GM23338 (cell line): ENCODE measurements at regions not wholly inside any gene's neighbourhood (a gene's known extent, or its start where the extent isn't known, plus 50 kb on each side); places are given as distances from the start of the nearest gene placed in this dataset.

Experiments used
- CREB1 ChIP-seq: fragments of 250-450 bp; sonication (Bioruptor Pico); IDR thresholded peaks from 2 replicates; pipeline ENCODE4 v1.5.0; 2020; ENCODE audit warnings: low read depth, mild to moderate bottlenecking, moderate library complexity
- JUNB ChIP-seq: IDR thresholded peaks from one replicate; pipeline ENCODE4 v1.6.1; 2016; ENCODE audit warnings: antibody characterized with exemption; ENCODE audit not compliant: unreplicated experiment
- NANOG ChIP-seq: IDR thresholded peaks from 2 replicates; pipeline ENCODE4 v1.6.1; 2016; ENCODE audit warnings: antibody characterized with exemption, borderline replicate concordance
- ZNF331 ChIP-seq: fragments of 250-450 bp; sonication (Bioruptor Pico); IDR thresholded peaks from 2 replicates; pipeline ENCODE4 v1.5.0; 2020; ENCODE audit warnings: low read depth, mild to moderate bottlenecking, moderate library complexity
- TF ChIP-seq, protein P1 (sequence below): fragments of 250-450 bp; sonication (Bioruptor Pico); IDR thresholded peaks from 2 replicates; pipeline ENCODE4 v1.5.0; 2020; ENCODE audit warnings: mild to moderate bottlenecking, moderate library complexity
- TF ChIP-seq, protein P2 (sequence below): IDR thresholded peaks from one replicate; pipeline ENCODE4 v1.6.1; 2018; ENCODE audit warnings: antibody characterized with exemption; ENCODE audit not compliant: unreplicated experiment
- TF ChIP-seq, protein P3 (sequence below): IDR thresholded peaks from 2 replicates; pipeline ENCODE4 v1.6.1; 2016; ENCODE audit warnings: antibody characterized with exemption
- TF ChIP-seq, protein P4 (sequence below), 2 experiments: fragments of 200-600 bp in 1 of 2; sonication (generic) in 1 of 2; conservative IDR thresholded peaks; 2 replicates each; pipeline versions ENCODE4 v1.5.1 to v1.6.1; 2016 to 2017; ENCODE audit warnings: antibody characterized with exemption in 2 of 2, low read depth in 2 of 2, mild to moderate bottlenecking in 2 of 2, moderate library complexity in 1 of 2

DNA sequence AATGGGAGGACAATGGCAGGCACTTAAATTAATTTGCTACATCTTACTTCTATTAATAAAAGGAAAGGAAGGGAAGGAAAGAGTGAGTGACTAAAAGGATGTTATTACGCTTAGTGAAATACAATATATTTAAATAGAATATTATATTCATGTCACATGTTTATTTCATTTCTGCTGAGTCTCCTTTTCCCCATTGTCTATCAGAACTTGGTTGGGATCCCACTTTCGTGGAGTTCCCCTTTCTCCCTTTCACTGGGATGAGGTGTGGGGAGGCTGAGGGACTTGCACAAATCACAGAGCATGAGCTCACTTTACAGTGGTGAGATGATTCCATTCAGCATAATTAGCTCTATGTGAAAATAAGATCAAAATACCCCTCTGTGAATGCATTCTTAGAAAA, 730.6 kb downstream of the TSN start (continued):
- TF ChIP-seq, protein P1, sequence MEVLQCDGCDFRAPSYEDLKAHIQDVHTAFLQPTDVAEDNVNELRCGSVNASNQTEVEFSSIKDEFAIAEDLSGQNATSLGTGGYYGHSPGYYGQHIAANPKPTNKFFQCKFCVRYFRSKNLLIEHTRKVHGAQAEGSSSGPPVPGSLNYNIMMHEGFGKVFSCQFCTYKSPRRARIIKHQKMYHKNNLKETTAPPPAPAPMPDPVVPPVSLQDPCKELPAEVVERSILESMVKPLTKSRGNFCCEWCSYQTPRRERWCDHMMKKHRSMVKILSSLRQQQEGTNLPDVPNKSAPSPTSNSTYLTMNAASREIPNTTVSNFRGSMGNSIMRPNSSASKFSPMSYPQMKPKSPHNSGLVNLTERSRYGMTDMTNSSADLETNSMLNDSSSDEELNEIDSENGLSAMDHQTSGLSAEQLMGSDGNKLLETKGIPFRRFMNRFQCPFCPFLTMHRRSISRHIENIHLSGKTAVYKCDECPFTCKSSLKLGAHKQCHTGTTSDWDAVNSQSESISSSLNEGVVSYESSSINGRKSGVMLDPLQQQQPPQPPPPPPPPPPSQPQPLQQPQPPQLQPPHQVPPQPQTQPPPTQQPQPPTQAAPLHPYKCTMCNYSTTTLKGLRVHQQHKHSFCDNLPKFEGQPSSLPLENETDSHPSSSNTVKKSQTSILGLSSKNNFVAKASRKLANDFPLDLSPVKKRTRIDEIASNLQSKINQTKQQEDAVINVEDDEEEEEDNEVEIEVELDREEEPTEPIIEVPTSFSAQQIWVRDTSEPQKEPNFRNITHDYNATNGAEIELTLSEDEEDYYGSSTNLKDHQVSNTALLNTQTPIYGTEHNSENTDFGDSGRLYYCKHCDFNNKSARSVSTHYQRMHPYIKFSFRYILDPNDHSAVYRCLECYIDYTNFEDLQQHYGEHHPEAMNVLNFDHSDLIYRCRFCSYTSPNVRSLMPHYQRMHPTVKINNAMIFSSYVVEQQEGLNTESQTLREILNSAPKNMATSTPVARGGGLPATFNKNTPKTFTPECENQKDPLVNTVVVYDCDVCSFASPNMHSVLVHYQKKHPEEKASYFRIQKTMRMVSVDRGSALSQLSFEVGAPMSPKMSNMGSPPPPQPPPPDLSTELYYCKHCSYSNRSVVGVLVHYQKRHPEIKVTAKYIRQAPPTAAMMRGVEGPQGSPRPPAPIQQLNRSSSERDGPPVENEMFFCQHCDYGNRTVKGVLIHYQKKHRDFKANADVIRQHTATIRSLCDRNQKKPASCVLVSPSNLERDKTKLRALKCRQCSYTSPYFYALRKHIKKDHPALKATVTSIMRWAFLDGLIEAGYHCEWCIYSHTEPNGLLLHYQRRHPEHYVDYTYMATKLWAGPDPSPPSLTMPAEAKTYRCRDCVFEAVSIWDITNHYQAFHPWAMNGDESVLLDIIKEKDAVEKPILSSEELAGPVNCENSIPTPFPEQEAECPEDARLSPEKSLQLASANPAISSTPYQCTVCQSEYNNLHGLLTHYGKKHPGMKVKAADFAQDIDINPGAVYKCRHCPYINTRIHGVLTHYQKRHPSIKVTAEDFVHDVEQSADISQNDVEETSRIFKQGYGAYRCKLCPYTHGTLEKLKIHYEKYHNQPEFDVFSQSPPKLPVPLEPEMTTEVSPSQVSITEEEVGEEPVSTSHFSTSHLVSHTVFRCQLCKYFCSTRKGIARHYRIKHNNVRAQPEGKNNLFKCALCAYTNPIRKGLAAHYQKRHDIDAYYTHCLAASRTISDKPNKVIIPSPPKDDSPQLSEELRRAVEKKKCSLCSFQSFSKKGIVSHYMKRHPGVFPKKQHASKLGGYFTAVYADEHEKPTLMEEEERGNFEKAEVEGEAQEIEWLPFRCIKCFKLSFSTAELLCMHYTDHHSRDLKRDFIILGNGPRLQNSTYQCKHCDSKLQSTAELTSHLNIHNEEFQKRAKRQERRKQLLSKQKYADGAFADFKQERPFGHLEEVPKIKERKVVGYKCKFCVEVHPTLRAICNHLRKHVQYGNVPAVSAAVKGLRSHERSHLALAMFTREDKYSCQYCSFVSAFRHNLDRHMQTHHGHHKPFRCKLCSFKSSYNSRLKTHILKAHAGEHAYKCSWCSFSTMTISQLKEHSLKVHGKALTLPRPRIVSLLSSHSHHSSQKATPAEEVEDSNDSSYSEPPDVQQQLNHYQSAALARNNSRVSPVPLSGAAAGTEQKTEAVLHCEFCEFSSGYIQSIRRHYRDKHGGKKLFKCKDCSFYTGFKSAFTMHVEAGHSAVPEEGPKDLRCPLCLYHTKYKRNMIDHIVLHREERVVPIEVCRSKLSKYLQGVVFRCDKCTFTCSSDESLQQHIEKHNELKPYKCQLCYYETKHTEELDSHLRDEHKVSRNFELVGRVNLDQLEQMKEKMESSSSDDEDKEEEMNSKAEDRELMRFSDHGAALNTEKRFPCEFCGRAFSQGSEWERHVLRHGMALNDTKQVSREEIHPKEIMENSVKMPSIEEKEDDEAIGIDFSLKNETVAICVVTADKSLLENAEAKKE (CRISPR knock-in tag) = no peak
- TF ChIP-seq NANOG (no peak), CREB1 (CRISPR knock-in tag) (no peak), JUNB (no peak), ZNF331 (CRISPR knock-in tag) (no peak)
- TF ChIP-seq, protein P2, sequence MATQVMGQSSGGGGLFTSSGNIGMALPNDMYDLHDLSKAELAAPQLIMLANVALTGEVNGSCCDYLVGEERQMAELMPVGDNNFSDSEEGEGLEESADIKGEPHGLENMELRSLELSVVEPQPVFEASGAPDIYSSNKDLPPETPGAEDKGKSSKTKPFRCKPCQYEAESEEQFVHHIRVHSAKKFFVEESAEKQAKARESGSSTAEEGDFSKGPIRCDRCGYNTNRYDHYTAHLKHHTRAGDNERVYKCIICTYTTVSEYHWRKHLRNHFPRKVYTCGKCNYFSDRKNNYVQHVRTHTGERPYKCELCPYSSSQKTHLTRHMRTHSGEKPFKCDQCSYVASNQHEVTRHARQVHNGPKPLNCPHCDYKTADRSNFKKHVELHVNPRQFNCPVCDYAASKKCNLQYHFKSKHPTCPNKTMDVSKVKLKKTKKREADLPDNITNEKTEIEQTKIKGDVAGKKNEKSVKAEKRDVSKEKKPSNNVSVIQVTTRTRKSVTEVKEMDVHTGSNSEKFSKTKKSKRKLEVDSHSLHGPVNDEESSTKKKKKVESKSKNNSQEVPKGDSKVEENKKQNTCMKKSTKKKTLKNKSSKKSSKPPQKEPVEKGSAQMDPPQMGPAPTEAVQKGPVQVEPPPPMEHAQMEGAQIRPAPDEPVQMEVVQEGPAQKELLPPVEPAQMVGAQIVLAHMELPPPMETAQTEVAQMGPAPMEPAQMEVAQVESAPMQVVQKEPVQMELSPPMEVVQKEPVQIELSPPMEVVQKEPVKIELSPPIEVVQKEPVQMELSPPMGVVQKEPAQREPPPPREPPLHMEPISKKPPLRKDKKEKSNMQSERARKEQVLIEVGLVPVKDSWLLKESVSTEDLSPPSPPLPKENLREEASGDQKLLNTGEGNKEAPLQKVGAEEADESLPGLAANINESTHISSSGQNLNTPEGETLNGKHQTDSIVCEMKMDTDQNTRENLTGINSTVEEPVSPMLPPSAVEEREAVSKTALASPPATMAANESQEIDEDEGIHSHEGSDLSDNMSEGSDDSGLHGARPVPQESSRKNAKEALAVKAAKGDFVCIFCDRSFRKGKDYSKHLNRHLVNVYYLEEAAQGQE = no peak
- TF ChIP-seq, protein P3, sequence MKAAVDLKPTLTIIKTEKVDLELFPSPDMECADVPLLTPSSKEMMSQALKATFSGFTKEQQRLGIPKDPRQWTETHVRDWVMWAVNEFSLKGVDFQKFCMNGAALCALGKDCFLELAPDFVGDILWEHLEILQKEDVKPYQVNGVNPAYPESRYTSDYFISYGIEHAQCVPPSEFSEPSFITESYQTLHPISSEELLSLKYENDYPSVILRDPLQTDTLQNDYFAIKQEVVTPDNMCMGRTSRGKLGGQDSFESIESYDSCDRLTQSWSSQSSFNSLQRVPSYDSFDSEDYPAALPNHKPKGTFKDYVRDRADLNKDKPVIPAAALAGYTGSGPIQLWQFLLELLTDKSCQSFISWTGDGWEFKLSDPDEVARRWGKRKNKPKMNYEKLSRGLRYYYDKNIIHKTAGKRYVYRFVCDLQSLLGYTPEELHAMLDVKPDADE = no peak
- TF ChIP-seq, protein P4, sequence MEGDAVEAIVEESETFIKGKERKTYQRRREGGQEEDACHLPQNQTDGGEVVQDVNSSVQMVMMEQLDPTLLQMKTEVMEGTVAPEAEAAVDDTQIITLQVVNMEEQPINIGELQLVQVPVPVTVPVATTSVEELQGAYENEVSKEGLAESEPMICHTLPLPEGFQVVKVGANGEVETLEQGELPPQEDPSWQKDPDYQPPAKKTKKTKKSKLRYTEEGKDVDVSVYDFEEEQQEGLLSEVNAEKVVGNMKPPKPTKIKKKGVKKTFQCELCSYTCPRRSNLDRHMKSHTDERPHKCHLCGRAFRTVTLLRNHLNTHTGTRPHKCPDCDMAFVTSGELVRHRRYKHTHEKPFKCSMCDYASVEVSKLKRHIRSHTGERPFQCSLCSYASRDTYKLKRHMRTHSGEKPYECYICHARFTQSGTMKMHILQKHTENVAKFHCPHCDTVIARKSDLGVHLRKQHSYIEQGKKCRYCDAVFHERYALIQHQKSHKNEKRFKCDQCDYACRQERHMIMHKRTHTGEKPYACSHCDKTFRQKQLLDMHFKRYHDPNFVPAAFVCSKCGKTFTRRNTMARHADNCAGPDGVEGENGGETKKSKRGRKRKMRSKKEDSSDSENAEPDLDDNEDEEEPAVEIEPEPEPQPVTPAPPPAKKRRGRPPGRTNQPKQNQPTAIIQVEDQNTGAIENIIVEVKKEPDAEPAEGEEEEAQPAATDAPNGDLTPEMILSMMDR (conservative IDR thresholded peaks at IDR 0.05; ENCODE audit: low read depth in 2 of 2) = no peak
